ENCODE measurements at regions not wholly inside any gene's neighbourhood (a gene's known extent, or its start where the extent isn't known, plus 50 kb on each side); places are given as distances from the start of the nearest gene placed in this dataset.

GRCh38 chr10:21065621-21066248 lies 168.6 kb upstream of the NEBL start (continued):
- TF ChIP-seq CHD7 (IDR thresholded peaks at IDR 0.05; ENCODE audit: insufficient replicate concordance, low read length) = no peak
- TF ChIP-seq POLR2AphosphoS5 (IDR thresholded peaks at IDR 0.05; ENCODE audit: low read depth, low read length) = no peak
- TF ChIP-seq CHD1 (IDR thresholded peaks at IDR 0.05; ENCODE audit: low read depth, low read length) = no peak
- no peak for TF ChIP-seq TAF1 (IDR thresholded peaks at IDR 0.05; ENCODE audit: low read depth, low read length)
- TF ChIP-seq SIX5 (IDR thresholded peaks at IDR 0.05; ENCODE audit: low read depth, low read length) = no peak
- no peak for TF ChIP-seq TAF7 (optimal IDR thresholded peaks at IDR 0.05; ENCODE audit: borderline replicate concordance, low read depth, low read length)
- no peak for TF ChIP-seq SRF (IDR thresholded peaks at IDR 0.05; ENCODE audit: low read depth, low read length)
- TF ChIP-seq FOSL1 (IDR thresholded peaks at IDR 0.05; ENCODE audit: insufficient read depth, low read depth, low read length) = no peak
- no peak for TF ChIP-seq SIRT6 (IDR thresholded peaks at IDR 0.05; ENCODE audit: low read length)
- no peak for TF ChIP-seq MAFK (IDR thresholded peaks at IDR 0.05; ENCODE audit: low read depth, low read length)
